GM18511 (cell line): ENCODE measurements at regions not wholly inside any gene's neighbourhood (a gene's known extent, or its start where the extent isn't known, plus 50 kb on each side); places are given as distances from the start of the nearest gene placed in this dataset.
"Not testable (repeated sequence)": the region's sequence is repeated elsewhere in the genome, so short reads cannot be mapped to it uniquely, and the experiment has no call there.

ENCODE experiments used
- ATAC-seq: cut with Tn5 transposase; IDR thresholded peaks from one replicate; pipeline ENCODE4 v1.9.1; 2021; ENCODE audit warnings: mild to moderate bottlenecking, moderate library complexity; ENCODE audit not compliant: unreplicated experiment

GRCh38 chr2:121147766-121148165 lies 137.2 kb downstream of the TFCP2L1 start:
- ATAC-seq, result no peak

- ATAC-seq, result no peak
These were observed 136.5 kb downstream of the TFCP2L1 start for GRCh38 chr2:121148481-121148880.

GRCh38 chr2:121149384-121149783 lies 135.6 kb downstream of the TFCP2L1 start:
- ATAC-seq, result no peak

- ATAC-seq, result no peak
These were observed 134.9 kb downstream of the TFCP2L1 start for GRCh38 chr2:121150126-121150525.

- ATAC-seq, result no peak
These were observed 134.3 kb downstream of the TFCP2L1 start for GRCh38 chr2:121150713-121151112.

- ATAC-seq, result no peak
These were observed 133.5 kb downstream of the TFCP2L1 start for GRCh38 chr2:121151311-121152109.

GRCh38 chr2:121152861-121153260 lies 132.1 kb downstream of the TFCP2L1 start:
- no peak for ATAC-seq

- ATAC-seq, result no peak
These were observed 131.5 kb downstream of the TFCP2L1 start for GRCh38 chr2:121153516-121153915.

GRCh38 chr2:121155502-121156056 lies 129.4 kb downstream of the TFCP2L1 start:
- ATAC-seq, result no peak

GRCh38 chr2:121157481-121157880 lies 127.5 kb downstream of the TFCP2L1 start:
- ATAC-seq, result not testable (repeated sequence)

- no peak for ATAC-seq
These were observed 125.5 kb downstream of the TFCP2L1 start for GRCh38 chr2:121159291-121160071.

- ATAC-seq, result no peak
These were observed 124.6 kb downstream of the TFCP2L1 start for GRCh38 chr2:121160366-121160765.

- no peak for ATAC-seq
These were observed 123.7 kb downstream of the TFCP2L1 start for GRCh38 chr2:121161272-121161671.

- no peak for ATAC-seq
These were observed 122.1 kb downstream of the TFCP2L1 start for GRCh38 chr2:121162893-121163292.

- ATAC-seq, result no peak
These were observed 121.0 kb downstream of the TFCP2L1 start for GRCh38 chr2:121164042-121164441.

GRCh38 chr2:121165038-121165542 lies 119.9 kb downstream of the TFCP2L1 start:
- ATAC-seq, result no peak
